ENCODE measurements at regions not wholly inside any gene's neighbourhood (a gene's known extent, or its start where the extent isn't known, plus 50 kb on each side); places are given as distances from the start of the nearest gene placed in this dataset.

DNA sequence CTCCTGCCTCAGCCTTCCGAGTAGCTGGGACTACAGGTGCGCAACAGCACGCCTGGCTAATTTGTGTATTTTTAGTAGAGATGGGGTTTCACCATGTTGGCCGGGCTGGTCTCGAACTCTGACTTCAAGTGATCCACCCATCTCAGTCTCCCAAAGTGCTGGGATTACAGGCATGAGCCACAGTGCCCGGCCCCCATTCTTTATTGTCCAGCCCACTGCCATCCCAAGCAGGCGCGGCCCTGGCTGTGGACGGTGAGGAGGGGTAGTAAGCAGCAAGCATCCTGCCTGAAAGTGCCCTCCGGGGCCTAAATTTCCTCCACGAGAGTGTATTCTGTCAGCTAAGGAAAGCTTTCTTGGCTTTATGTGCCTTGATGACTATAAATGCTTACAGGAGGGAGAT is 113.2 kb upstream of the CSF3R start:
- TF ChIP-seq, protein P1, sequence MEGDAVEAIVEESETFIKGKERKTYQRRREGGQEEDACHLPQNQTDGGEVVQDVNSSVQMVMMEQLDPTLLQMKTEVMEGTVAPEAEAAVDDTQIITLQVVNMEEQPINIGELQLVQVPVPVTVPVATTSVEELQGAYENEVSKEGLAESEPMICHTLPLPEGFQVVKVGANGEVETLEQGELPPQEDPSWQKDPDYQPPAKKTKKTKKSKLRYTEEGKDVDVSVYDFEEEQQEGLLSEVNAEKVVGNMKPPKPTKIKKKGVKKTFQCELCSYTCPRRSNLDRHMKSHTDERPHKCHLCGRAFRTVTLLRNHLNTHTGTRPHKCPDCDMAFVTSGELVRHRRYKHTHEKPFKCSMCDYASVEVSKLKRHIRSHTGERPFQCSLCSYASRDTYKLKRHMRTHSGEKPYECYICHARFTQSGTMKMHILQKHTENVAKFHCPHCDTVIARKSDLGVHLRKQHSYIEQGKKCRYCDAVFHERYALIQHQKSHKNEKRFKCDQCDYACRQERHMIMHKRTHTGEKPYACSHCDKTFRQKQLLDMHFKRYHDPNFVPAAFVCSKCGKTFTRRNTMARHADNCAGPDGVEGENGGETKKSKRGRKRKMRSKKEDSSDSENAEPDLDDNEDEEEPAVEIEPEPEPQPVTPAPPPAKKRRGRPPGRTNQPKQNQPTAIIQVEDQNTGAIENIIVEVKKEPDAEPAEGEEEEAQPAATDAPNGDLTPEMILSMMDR (IDR thresholded peaks at IDR 0.05): no peak
- no peak for TF ChIP-seq EZH2 (IDR thresholded peaks at IDR 0.05; ENCODE audit: borderline replicate concordance, insufficient read depth, low read depth, low read length, poor library complexity, severe bottlenecking)

All from B cell (primary cell).